ENCODE measurements at regions not wholly inside any gene's neighbourhood (a gene's known extent, or its start where the extent isn't known, plus 50 kb on each side); places are given as distances from the start of the nearest gene placed in this dataset.

DNA sequence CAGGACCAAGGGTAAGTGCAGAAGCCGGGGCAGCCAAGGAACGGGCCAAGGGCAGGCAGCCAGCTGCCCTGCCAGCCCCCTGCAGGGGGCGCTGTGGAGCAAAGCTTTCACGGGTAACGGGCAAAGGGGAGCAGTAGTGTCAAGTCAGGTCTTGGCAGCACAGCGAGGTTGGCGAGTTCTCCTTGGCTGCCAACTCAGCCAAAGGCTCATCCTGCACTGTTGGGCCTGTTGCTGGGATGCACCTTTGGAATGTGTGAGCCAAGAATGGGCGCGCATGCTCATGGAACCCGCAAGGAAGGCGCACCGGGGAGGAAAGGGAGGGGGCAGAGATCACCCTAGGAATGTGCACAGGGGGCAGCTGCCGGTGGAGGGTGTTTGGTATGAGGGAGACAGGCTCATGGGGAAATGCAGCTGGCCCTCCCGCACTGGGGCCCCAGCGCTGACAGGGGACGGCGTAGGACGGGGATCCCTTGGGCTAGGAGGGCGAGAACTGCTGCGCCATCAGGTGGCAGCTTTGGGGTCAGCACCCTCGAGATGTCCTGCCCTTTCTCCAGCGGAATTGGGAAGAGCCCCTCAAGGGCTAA is 138.0 kb downstream of the ASCL4 start:
- DNase-seq: peak; percentile 44 to 66 (median 58)
- Histone ChIP-seq H3K4me1 (no peaks in the 10 kb centered on the region), H3K27ac (no peak overlapping the region), H3K36me3 (no peaks in the 10 kb centered on the region), H3K9me3 (no peaks in the 10 kb centered on the region), H3K27me3 (no peaks in the 10 kb centered on the region), H3K4me3 (peak overlapping the region in 3 of 4 donors; percentile 1 to 36 (median 21))
- TF ChIP-seq POLR2A (IDR thresholded peaks at IDR 0.05): no peak
- TF ChIP-seq, protein P1, sequence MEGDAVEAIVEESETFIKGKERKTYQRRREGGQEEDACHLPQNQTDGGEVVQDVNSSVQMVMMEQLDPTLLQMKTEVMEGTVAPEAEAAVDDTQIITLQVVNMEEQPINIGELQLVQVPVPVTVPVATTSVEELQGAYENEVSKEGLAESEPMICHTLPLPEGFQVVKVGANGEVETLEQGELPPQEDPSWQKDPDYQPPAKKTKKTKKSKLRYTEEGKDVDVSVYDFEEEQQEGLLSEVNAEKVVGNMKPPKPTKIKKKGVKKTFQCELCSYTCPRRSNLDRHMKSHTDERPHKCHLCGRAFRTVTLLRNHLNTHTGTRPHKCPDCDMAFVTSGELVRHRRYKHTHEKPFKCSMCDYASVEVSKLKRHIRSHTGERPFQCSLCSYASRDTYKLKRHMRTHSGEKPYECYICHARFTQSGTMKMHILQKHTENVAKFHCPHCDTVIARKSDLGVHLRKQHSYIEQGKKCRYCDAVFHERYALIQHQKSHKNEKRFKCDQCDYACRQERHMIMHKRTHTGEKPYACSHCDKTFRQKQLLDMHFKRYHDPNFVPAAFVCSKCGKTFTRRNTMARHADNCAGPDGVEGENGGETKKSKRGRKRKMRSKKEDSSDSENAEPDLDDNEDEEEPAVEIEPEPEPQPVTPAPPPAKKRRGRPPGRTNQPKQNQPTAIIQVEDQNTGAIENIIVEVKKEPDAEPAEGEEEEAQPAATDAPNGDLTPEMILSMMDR (IDR thresholded peaks at IDR 0.05): peak; percentile 26 to 64 (median 37)

DNA sequence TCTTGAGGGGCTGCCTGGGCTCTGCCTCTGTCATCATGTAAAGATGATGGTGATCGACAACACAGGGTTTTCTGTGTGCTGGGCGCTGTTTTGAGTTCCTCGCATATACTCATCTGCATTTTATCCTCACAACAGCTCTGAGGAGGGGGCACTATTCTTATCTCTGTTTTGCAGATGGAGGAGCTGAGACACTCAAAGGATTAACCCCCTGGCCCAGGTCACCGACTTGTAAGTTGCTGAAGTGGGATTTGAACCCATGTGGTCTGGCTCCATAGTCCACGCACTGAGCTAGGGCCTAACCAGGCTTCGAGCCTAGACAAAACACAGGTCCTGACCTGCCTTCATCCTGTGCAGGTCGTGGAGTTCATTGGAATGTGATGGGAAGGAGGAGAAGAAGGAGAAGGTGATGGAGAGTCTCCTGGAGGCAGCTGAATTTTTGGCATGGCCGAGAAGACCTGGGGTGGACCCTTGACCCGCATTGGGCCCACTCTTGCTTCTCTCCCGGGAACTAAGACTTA is 140.0 kb downstream of the ASCL4 start:
- no peaks in the 10 kb centered on the region for H3K4me1 ChIP-seq
- H3K27me3 ChIP-seq: no peaks in the 10 kb centered on the region
- H3K27ac ChIP-seq: no peak overlapping the region
- DNase-seq: no peak
- no peaks in the 10 kb centered on the region for H3K9me3 ChIP-seq
- TF ChIP-seq, protein P1 (IDR thresholded peaks at IDR 0.05): no peak
- TF ChIP-seq POLR2A (IDR thresholded peaks at IDR 0.05): no peak
- H3K4me3 ChIP-seq: no peak overlapping the region
- no peaks in the 10 kb centered on the region for H3K36me3 ChIP-seq

DNA sequence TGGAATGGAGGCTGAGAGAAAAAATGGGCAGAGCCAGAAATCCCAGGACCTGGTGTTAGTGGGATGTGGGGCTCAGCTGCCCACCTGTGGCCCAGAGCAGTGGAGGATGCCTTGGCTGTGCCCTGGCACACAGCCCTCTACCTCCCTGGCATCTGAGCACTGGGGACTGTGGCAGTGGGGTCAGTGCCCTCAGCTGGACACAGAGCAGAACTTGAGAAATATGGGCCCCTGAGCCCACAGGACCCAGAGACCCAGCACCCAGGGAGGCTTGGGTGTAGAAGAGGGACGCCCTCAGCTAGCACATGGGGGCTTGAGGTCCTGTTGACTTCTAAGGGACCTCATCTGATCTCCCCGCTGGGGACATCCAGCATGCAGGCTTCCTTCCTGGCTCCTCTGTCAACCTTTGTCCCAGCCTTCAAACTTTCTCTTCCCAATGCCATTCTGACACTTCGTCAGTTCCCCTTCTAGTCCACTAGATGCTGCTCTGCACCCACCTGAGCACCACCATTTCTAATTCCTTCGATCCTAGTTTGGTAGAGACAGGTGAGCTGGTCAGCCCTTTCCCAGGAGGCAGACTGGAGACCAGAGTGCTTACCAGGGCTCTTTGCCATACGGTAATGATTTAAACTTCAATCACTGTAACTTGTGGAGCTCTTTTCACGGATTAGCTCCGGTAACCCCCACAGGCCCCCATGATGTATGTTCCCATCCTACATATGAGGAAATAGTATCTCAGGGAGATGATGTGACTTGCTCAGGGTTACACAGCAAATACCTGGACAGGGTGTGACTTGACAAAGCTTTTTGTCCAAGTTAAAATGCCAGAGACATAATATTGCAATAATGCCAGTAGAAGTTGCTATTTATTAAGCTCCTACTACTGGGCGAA is 143.7 kb downstream of the ASCL4 start:
- TF ChIP-seq POLR2A (IDR thresholded peaks at IDR 0.05): no peak
- TF ChIP-seq, protein P1 (IDR thresholded peaks at IDR 0.05): peak in 5 of 6 experiments; percentile 34 to 62 (median 50)
- H3K4me3 ChIP-seq: no peak overlapping the region
- H3K36me3 ChIP-seq: no peaks in the 10 kb centered on the region
- H3K27ac ChIP-seq: no peak overlapping the region
- no peaks in the 10 kb centered on the region for H3K9me3 ChIP-seq
- H3K27me3 ChIP-seq: no peaks in the 10 kb centered on the region
- DNase-seq: no peak
- H3K4me1 ChIP-seq: no peaks in the 10 kb centered on the region

DNA sequence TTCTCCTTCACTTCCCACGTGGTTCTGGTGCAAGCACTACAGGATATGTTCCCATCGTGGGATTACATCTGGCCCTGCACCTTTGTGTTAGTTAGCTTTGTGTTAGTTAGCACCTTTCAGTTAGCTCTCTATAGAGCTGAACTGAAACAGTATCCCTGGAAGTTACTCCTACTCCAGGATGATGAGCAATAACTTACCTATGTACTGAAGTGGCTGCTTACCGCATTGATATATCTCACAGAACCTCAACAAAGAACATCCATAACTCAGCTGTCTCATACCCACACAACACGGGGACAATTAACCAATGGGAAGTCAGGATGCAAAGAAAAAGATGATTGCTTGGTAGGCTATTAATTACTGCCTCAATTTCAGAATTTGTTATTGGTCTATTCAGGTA is 146.6 kb downstream of the ASCL4 start:
- Histone ChIP-seq H3K4me3 (no peak overlapping the region), H3K27ac (no peak overlapping the region), H3K36me3 (no peaks in the 10 kb centered on the region), H3K4me1 (no peaks in the 10 kb centered on the region), H3K27me3 (no peaks in the 10 kb centered on the region), H3K9me3 (no peaks in the 10 kb centered on the region)
- TF ChIP-seq POLR2A (IDR thresholded peaks at IDR 0.05): no peak
- TF ChIP-seq, protein P1 (IDR thresholded peaks at IDR 0.05): no peak
- no peak for DNase-seq

DNA sequence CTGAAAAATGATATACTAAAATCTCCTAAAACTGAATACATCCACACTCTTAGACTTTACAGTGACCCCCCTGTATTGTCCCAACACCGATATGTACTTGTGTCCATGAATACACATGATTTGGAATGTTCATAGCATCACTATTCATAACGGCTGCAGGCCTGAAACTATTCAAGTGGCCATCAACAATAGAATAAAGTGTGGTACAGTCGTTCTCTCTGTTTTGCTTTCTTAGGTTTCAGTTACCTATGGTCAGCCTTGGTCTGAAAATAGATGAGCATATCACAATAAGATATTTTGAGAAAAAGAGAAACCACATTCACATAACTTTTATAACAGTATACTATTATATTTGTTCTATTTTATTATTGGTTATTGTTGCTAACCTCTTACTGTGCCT is 150.6 kb downstream of the ASCL4 start:
- Histone ChIP-seq H3K4me1 (no peaks in the 10 kb centered on the region), H3K27ac (no peak overlapping the region), H3K36me3 (no peaks in the 10 kb centered on the region), H3K27me3 (no peaks in the 10 kb centered on the region), H3K9me3 (no peaks in the 10 kb centered on the region), H3K4me3 (no peak overlapping the region)
- no peak for DNase-seq
- no peak for TF ChIP-seq POLR2A (IDR thresholded peaks at IDR 0.05)
- TF ChIP-seq, protein P1 (IDR thresholded peaks at IDR 0.05): no peak

Measured in Peyer's patch (tissue), 4 donors.